Erythroblast (primary cell): ENCODE measurements at regions not wholly inside any gene's neighbourhood (a gene's known extent, or its start where the extent isn't known, plus 50 kb on each side); places are given as distances from the start of the nearest gene placed in this dataset.

Experiments
- GATA1 ChIP-seq: IDR thresholded peaks from 2 replicates; pipeline ENCODE4 v1.6.1; 2011; ENCODE audit warnings: low read depth, mild to moderate bottlenecking, control low read depth, low read length, moderate library complexity
- POLR2A ChIP-seq: IDR thresholded peaks from 2 replicates; pipeline ENCODE4 v1.6.1; 2011; ENCODE audit warnings: mild to moderate bottlenecking, low read length

DNA sequence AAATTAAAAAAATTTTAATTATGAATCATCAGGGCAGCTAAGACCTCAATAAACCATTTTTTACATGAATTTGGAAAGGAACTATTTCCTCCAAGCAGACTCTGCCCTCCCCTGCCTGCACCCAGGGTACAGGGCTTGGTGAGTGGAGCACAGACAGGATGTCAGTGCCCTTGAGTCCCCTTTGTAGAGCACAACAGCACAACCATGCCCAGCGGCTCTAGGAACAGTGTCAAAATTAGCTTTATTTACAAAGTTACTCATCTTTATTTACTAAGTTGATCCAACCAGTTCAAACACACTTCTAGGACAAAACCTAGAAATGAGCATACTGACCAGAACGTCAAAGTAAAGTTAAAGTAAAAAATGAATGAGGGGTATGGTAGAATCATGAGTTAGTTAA, 90.6 kb upstream of the TSC22D2 start:
- no peak for TF ChIP-seq POLR2A
- TF ChIP-seq GATA1: no peak
